Testis (tissue), 2 donors: ENCODE measurements at regions not wholly inside any gene's neighbourhood (a gene's known extent, or its start where the extent isn't known, plus 50 kb on each side); places are given as distances from the start of the nearest gene placed in this dataset.

Experiments used
- POLR2A ChIP-seq: fragments of 450-650 bp; IDR thresholded peaks from one replicate; pipeline ENCODE4 v1.6.1; 2017; ENCODE audit warnings: antibody characterized with exemption, mild to moderate bottlenecking, moderate library complexity
- TF ChIP-seq, protein P1 (sequence below), 3 experiments: fragments of 450-650 bp in 2 of 3; fragments of 200-600 bp in 1 of 3; sonication (generic) in 1 of 3; IDR thresholded peaks; one replicate each; pipeline ENCODE4 v1.5.1; 2016 to 2019; ENCODE audit warnings: antibody characterized with exemption in 3 of 3, mild to moderate bottlenecking in 2 of 3, moderate library complexity in 1 of 3

DNA sequence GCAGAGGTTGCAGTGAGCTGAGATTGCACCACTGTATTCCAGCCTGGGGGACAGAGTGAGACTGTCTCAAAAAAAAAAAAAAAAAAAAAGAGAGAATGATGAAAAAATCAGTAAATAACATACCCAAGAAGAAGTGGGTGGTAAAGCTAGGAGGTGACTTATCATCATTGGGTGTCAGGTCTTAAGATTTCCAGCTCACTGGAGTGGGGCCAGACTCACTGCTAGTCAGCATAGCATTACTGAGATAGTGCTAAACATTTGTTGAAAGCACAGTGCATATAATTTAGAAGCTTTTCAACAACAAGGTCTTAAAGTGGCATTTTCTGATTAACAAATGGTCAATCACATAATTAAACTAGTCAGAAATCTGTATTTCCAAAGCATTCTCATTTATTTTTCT, 221.8 kb upstream of the GYPA start:
- TF ChIP-seq, protein P1, sequence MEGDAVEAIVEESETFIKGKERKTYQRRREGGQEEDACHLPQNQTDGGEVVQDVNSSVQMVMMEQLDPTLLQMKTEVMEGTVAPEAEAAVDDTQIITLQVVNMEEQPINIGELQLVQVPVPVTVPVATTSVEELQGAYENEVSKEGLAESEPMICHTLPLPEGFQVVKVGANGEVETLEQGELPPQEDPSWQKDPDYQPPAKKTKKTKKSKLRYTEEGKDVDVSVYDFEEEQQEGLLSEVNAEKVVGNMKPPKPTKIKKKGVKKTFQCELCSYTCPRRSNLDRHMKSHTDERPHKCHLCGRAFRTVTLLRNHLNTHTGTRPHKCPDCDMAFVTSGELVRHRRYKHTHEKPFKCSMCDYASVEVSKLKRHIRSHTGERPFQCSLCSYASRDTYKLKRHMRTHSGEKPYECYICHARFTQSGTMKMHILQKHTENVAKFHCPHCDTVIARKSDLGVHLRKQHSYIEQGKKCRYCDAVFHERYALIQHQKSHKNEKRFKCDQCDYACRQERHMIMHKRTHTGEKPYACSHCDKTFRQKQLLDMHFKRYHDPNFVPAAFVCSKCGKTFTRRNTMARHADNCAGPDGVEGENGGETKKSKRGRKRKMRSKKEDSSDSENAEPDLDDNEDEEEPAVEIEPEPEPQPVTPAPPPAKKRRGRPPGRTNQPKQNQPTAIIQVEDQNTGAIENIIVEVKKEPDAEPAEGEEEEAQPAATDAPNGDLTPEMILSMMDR (IDR thresholded peaks at IDR 0.05): no peak
- no peak for TF ChIP-seq POLR2A
